ENCODE measurements at regions not wholly inside any gene's neighbourhood (a gene's known extent, or its start where the extent isn't known, plus 50 kb on each side); places are given as distances from the start of the nearest gene placed in this dataset.

GRCh38 chr5:6910950-6911349 is 197.7 kb downstream of the TENT4A start:
- DNase-seq (ENCODE audit: extremely low read depth in 1 of 2, low read depth in 1 of 2), result no peak

- DNase-seq (ENCODE audit: extremely low read depth in 1 of 2, low read depth in 1 of 2), result no peak
These were observed 201.1 kb downstream of the TENT4A start for GRCh38 chr5:6914347-6914746.

GRCh38 chr5:6915574-6915973 is 202.3 kb downstream of the TENT4A start:
- DNase-seq (ENCODE audit: extremely low read depth in 1 of 2, low read depth in 1 of 2), result no peak

- no peak for DNase-seq (ENCODE audit: extremely low read depth in 1 of 2, low read depth in 1 of 2)
These were observed 205.0 kb downstream of the TENT4A start for GRCh38 chr5:6918255-6918654.

- no peak for DNase-seq (ENCODE audit: extremely low read depth in 1 of 2, low read depth in 1 of 2)
These were observed 207.5 kb downstream of the TENT4A start for GRCh38 chr5:6920628-6921256.

- DNase-seq (ENCODE audit: extremely low read depth in 1 of 2, low read depth in 1 of 2), result no peak
These were observed 213.3 kb downstream of the TENT4A start for GRCh38 chr5:6926491-6927038.

- no peak for DNase-seq (ENCODE audit: extremely low read depth in 1 of 2, low read depth in 1 of 2)
These were observed 222.8 kb downstream of the TENT4A start for GRCh38 chr5:6936031-6936430.

GRCh38 chr5:6937677-6938076 is 224.4 kb downstream of the TENT4A start:
- DNase-seq (ENCODE audit: extremely low read depth in 1 of 2, low read depth in 1 of 2), result no peak

GRCh38 chr5:6941631-6942030 is 228.4 kb downstream of the TENT4A start:
- no peak for DNase-seq (ENCODE audit: extremely low read depth in 1 of 2, low read depth in 1 of 2)

GRCh38 chr5:6943197-6944112 is 230.2 kb downstream of the TENT4A start:
- no peak for DNase-seq (ENCODE audit: extremely low read depth in 1 of 2, low read depth in 1 of 2)

- no peak for DNase-seq (ENCODE audit: extremely low read depth in 1 of 2, low read depth in 1 of 2)
These were observed 235.3 kb downstream of the TENT4A start for GRCh38 chr5:6948562-6948961.

- no peak for DNase-seq (ENCODE audit: extremely low read depth in 1 of 2, low read depth in 1 of 2)
These were observed 236.0 kb downstream of the TENT4A start for GRCh38 chr5:6949230-6949629.

- no peak for DNase-seq (ENCODE audit: extremely low read depth in 1 of 2, low read depth in 1 of 2)
These were observed 237.0 kb downstream of the TENT4A start for GRCh38 chr5:6950250-6950649.

- DNase-seq (ENCODE audit: extremely low read depth in 1 of 2, low read depth in 1 of 2), result no peak
These were observed 237.6 kb downstream of the TENT4A start for GRCh38 chr5:6950860-6951259.

- no peak for DNase-seq (ENCODE audit: extremely low read depth in 1 of 2, low read depth in 1 of 2)
These were observed 247.9 kb downstream of the TENT4A start for GRCh38 chr5:6961123-6961522.

GRCh38 chr5:6961837-6962635 is 248.8 kb downstream of the TENT4A start:
- no peak for DNase-seq (ENCODE audit: extremely low read depth in 1 of 2, low read depth in 1 of 2)

- DNase-seq (ENCODE audit: extremely low read depth in 1 of 2, low read depth in 1 of 2), result no peak
These were observed 263.7 kb downstream of the TENT4A start for GRCh38 chr5:6976971-6977370.

GRCh38 chr5:6979061-6979460 is 265.8 kb downstream of the TENT4A start:
- DNase-seq (ENCODE audit: extremely low read depth in 1 of 2, low read depth in 1 of 2), result no peak

- DNase-seq (ENCODE audit: extremely low read depth in 1 of 2, low read depth in 1 of 2), result no peak
These were observed 276.0 kb downstream of the TENT4A start for GRCh38 chr5:6989230-6989629.

GRCh38 chr5:6994097-6994496 is 280.9 kb downstream of the TENT4A start:
- DNase-seq (ENCODE audit: extremely low read depth in 1 of 2, low read depth in 1 of 2), result no peak

GRCh38 chr5:6995115-6995514 is 281.9 kb downstream of the TENT4A start:
- no peak for DNase-seq (ENCODE audit: extremely low read depth in 1 of 2, low read depth in 1 of 2)

All from stimulated activated CD8-positive, alpha-beta memory T cell treated with anti-CD3 and anti-CD28 coated beads, Interleukin-7, amount 100 ng/mL, for 48 hours (primary cell).